Renal cortex interstitium (tissue), 11 donors: ENCODE measurements at regions not wholly inside any gene's neighbourhood (a gene's known extent, or its start where the extent isn't known, plus 50 kb on each side); places are given as distances from the start of the nearest gene placed in this dataset.

Experiments
- DNase-seq, 11 donors: peaks; one replicate each; pipeline ENCODE4 v3.0.0-alpha.2; 2013; ENCODE audit warnings: low read depth in 9 of 11, low spot score in 4 of 11; ENCODE audit errors: extremely low read depth in 1 of 11

DNA sequence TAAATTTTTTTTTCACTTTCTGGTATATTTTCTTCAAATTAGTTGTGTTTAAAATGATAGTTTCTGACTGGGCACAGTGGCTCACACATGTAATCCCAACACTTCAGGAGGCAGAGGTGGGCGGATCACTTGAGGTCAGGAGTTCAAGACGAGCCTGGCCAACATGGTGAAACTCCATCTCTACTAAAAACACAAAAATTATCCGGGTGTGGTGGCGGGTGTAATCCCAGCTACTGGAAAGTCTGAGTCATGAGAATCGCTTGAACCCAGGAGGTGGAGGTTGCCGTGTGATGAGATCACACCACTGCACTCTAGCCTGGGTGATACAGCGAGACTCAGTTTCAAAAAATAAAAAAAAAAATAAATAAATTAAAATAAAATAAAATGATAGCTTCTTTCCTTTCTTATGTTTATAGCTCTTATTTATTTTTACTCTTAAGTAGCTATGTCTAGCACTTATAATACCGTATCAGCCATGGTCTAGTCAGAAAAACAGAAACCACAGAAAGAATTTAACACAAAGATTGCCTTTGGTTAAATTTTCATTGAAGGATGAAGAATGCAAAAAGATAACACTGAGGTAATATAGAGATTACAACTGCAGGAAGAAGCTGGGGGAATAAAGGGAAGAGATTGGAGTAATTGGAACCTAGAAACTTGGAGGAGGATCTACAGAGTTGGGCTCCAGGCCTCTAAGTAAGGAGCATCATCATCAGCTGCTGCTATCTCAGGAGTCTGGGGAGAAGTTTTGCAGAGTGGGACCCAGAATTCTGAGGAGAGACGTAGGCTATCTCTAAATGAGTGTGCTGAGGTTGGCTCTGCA, 54.7 kb upstream of the MBOAT2 start:
- no peak for DNase-seq

DNA sequence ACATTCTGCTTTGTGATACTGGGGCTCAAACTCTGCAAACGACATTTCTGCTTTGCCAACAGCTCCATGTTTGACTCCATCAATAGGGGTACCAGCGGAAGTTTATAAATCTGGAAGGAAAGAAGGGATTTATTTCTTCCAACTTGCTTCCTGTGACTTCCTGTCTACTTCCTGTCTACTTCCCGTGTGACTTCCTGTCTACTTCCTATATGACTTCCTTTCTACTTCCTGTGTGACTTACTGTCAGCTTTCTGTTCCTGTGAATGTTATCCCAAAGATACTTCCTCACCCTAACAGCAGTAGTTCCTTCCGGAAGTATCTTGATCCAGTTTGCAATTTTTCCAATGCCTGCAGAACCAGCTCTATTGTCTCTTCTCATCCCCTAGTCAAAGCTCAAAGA, 52.0 kb upstream of the MBOAT2 start:
- no peak for DNase-seq

DNA sequence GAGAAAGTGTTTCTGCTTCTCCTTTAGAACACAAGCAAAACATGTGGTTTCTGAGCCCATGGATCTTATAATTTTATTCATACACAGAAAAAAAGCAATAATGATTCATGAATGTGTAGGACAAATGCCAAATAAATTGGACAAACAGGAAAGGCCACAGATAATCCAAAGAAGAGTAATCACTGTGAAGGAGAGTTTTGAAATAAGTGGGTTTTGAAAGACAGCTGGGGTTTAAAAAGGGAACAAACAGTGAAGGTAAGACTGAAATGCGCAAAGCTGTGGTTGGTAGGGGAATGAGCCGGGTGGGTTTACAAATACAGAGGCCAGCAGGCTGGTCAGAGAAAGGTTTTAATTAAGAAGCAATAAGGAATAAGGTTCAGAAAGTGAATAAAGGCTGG, 50.0 kb upstream of the MBOAT2 start:
- no peak for DNase-seq
